HG03575 (cell line): ENCODE measurements at regions not wholly inside any gene's neighbourhood (a gene's known extent, or its start where the extent isn't known, plus 50 kb on each side); places are given as distances from the start of the nearest gene placed in this dataset.

Experiments
- ATAC-seq: cut with Tn5 transposase; IDR thresholded peaks from one replicate; pipeline ENCODE4 v1.9.1; 2021; ENCODE audit not compliant: unreplicated experiment, insufficient number of reproducible peaks, low FRiP score; ENCODE audit errors: extremely low read depth

- ATAC-seq, result no peak
These were observed 168.0 kb upstream of the NOX3 start for GRCh38 chr6:155623450-155624178.

GRCh38 chr6:155614606-155615005 lies 159.0 kb upstream of the NOX3 start:
- no peak for ATAC-seq

DNA sequence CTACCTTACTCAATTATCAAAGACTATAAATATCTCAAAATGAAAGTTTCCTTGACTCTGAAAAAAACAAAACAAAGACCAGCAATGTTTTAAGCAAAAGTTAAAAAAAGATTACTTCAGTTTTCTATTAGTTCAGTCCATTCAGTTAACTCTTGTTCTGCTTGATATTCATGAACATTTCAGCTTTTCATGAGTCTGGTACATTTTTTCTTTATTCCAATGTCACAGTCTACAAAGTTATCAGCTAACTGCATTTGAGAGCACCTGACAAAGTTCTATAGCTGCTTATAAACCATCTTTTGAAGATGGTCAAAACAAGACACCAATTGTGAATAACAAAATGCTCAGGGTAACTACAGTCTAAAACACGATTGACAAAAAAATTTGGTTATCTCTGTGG lies 156.1 kb upstream of the NOX3 start:
- ATAC-seq, result no peak

- ATAC-seq, result no peak
These were observed 149.4 kb upstream of the NOX3 start for GRCh38 chr6:155604991-155605390.

GRCh38 chr6:155599561-155599960 lies 143.9 kb upstream of the NOX3 start:
- no peak for ATAC-seq

DNA sequence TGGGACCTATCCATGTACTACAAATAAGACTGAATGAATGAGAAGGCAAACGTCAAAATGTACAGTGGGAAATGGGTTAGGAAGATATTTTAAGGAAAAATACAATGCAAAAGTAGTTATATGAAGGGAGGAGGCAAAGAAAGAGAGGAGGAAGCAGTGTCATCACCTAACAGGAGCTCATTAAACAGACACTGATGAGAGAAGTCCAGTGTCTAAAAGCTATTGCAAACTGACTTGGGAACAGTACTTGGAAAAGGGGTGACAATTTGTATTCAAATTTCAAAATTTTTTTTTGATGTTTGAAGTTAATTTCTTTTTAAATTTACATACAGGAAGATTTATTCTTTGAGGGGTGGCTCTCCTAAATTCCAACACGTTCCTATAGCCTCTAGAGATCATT lies 143.5 kb upstream of the NOX3 start:
- ATAC-seq, result no peak

DNA sequence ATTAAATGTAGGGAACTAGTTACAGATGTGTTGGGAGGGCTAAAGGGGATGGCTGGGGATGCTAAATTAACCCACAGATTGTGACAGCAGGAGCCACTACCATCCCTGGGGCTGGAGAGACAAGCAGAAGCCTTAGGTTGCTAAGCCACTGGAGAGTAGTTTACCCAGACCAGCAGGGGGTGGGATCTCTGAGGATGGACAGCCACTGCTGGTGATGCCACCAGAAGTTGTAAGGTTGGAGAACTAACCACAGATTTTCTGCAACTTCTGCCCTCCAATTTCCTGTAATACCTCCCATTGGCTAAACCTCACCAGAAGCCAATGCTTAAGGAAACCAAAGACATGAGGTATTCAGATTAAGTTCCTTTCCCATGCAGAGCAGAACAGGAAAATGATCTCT lies 139.6 kb upstream of the NOX3 start:
- ATAC-seq, result no peak

DNA sequence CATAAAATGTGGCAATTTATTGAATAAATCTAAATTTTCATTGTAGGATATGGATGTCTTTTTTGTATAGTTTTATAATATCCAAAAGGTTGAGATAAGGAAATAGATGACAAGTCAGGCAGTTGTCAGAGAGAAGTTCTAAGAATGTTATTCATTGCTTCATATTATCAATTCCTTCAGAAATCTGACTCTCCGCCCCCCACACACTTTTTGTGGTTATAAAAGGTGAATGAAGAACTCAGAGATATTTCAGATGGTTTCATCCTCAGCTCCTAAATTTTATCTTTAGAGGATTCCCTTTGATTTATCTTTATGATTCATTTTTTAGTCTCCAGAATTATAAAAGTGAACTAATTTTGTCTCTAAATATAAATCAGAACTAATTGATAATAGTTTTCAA lies 136.1 kb upstream of the NOX3 start:
- ATAC-seq, result no peak

DNA sequence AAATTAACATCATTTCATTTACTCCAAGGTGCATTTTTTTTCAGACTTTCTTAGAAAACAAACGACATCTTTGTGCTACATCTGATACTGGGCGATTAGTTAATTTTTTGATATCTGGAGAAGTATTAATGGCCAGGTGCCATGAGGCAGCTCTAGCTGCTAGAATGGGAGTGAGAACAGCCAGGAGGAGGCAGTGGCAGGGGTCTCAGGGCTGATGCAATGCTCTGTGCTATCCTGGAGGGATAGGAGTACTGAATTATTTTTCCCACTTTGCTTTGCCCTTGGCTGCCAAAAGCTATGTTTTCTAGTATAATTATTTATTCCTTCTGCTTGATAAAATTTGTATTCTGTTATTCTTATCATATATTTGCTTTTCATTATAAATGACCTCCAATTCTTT lies 133.6 kb upstream of the NOX3 start:
- no peak for ATAC-seq

- no peak for ATAC-seq
These were observed 132.2 kb upstream of the NOX3 start for GRCh38 chr6:155587817-155588216.

DNA sequence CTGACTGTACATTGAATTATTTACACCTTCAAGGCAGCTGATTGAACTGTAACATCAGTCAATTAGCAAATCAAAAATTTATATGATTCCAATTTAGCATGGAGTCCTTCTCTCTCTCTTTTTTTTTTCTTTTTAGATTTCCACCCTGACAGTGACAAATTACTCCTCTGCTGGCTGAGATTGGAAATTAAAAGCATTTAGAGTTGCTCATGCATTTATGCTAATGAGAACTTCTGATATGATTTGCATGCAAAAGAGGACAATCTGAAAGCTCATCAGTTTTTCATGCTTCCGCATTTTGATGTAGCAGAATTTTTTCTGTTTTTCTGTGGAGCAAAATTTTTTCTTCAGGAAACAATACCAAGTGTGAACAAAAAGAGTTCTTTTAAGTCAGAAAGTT lies 130.5 kb upstream of the NOX3 start:
- ATAC-seq, result no peak

GRCh38 chr6:155584006-155584405 lies 128.4 kb upstream of the NOX3 start:
- no peak for ATAC-seq

- ATAC-seq, result no peak
These were observed 126.7 kb upstream of the NOX3 start for GRCh38 chr6:155582016-155582991.

- ATAC-seq, result no peak
These were observed 125.3 kb upstream of the NOX3 start for GRCh38 chr6:155580904-155581303.

DNA sequence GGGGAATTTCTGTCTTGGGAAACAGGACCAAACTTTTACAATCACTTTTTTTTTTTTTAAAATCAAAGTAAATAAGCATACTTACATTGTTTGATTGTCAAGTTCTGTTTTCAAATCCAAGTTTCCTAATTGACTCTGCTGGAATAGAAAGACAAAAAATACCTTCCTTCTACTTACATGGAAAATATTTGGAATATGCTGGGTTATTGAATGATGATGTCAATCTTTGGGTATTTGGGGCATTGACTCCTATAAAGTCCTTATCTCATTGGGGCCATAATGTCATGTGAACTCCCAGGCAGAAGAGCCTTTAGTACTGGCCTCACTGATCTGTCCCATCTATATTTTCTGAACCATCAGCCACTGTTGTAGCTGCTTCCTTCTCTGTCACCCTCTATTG lies 122.6 kb upstream of the NOX3 start:
- no peak for ATAC-seq

DNA sequence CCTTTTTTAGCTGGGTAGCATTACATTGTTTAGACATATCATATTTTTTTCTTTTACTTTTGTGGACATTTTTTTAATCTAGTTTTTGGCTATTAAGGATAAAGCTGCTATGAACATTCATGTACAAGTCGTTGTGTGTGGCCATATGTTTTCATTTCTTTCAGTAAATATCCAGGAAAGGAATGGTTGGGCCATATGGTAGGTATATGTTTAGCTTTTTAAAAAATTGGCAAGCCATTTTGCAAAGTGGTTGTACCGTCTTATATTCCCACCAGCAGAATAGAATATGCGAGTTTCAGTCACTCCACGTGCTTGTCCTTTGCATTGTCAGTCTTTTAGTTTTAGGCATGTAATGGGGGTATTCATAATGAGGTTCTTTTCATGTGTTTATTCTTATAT lies 106.3 kb upstream of the NOX3 start:
- ATAC-seq, result no peak

GRCh38 chr6:155561257-155561965 lies 105.8 kb upstream of the NOX3 start:
- ATAC-seq, result no peak

GRCh38 chr6:155549928-155550327 lies 94.3 kb upstream of the NOX3 start:
- ATAC-seq, result no peak

DNA sequence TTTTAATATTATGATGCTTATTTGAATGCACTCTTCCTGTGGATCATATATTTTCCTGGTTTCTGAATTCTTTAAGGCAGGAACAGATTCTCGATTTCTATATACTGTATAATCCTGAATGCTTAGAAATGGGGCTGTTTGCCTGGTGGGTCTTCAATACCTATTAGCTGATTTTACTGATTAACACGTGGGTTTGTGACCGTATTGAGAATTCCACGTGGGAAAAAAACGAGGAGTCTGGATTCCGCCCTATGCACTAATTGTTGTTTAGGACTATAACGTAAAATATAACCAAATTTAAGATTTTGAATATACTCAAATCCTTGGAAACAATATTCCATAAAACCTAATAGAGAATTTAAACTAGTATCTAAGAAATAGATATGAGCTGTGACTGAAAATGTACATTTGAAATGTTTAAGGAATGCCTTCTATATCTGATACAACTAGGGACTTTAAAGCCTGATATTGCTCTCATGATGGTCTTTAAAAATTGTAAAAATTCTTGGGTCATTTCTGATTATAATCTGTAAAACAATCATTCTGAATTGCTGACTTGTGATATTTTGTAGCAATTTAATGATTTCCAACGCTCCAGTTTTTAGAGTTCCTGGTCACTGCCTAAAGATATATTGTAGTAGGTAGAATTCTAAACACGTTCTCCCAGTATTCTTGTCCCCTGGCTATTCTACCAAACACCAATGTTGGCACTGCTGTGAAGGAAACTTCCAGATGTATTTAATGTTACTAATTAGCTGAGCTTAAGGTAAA lies 93.6 kb upstream of the NOX3 start:
- no peak for ATAC-seq
